ENCODE measurements at regions not wholly inside any gene's neighbourhood (a gene's known extent, or its start where the extent isn't known, plus 50 kb on each side); places are given as distances from the start of the nearest gene placed in this dataset.

DNA sequence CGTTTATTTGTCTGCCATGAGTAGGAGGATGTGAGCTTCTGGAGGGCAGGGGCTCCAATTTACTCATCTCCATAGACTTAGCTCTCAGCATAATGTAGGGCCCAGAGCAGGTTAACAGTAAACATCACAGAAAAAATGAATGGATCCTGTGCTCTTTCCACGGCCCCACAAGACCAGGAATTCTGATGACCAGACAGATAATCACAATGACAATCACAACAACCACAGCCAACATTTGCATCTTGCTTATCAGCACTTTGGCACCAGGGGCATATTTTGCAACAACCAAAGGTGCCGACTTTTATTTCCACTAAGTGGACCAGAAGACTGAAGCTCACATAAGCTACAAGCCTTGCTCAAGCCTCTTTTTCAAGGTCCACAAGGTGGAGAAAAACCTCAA lies 68.9 kb upstream of the ANKRD34C start:
- no peak overlapping the region for H3K4me3 ChIP-seq (ENCODE audit: low read depth, low read length)
- TF ChIP-seq, protein P1, sequence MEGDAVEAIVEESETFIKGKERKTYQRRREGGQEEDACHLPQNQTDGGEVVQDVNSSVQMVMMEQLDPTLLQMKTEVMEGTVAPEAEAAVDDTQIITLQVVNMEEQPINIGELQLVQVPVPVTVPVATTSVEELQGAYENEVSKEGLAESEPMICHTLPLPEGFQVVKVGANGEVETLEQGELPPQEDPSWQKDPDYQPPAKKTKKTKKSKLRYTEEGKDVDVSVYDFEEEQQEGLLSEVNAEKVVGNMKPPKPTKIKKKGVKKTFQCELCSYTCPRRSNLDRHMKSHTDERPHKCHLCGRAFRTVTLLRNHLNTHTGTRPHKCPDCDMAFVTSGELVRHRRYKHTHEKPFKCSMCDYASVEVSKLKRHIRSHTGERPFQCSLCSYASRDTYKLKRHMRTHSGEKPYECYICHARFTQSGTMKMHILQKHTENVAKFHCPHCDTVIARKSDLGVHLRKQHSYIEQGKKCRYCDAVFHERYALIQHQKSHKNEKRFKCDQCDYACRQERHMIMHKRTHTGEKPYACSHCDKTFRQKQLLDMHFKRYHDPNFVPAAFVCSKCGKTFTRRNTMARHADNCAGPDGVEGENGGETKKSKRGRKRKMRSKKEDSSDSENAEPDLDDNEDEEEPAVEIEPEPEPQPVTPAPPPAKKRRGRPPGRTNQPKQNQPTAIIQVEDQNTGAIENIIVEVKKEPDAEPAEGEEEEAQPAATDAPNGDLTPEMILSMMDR (IDR thresholded peaks at IDR 0.05; ENCODE audit: low read depth, low read length), result no peak
- TF ChIP-seq, protein P2, sequence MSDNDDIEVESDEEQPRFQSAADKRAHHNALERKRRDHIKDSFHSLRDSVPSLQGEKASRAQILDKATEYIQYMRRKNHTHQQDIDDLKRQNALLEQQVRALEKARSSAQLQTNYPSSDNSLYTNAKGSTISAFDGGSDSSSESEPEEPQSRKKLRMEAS (IDR thresholded peaks at IDR 0.05; ENCODE audit: low read depth, low read length), result no peak
- no peak for TF ChIP-seq POLR2A (IDR thresholded peaks at IDR 0.05; ENCODE audit: extremely low read depth, insufficient read length)
- no peak for TF ChIP-seq MYC (IDR thresholded peaks at IDR 0.05; ENCODE audit: low read depth, low read length)
- no peak for DNase-seq (ENCODE audit: low read depth)

DNA sequence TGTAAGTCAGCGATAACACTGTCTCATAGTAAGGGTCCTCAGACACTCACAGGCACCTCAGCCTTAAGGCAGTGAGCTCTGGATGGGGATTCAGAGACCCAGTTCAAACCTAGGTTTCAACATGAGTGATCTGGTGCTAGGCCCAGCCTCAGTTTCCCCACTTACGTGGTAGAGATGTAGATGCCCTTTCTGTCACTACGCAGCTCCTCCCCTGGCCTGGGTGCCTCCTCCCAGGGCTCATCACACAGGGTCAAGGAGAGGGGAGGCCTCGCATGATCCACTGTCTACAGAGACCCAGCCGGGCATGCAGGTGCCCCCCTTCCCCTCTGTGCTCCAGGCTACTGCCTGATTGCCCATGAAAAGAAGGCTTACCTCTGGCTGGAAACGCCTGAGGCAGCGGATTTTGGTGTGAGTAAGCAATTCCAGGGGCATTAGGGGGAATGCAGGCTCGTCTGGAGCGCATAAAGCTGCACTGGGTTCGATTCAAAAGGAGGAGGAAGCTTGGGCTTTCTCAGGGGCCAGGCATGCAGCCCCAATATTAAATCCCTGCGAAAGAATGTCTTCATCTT lies 69.8 kb upstream of the ANKRD34C start:
- TF ChIP-seq, protein P1 (IDR thresholded peaks at IDR 0.05; ENCODE audit: low read depth, low read length), result no peak
- no peak for TF ChIP-seq MYC (IDR thresholded peaks at IDR 0.05; ENCODE audit: low read depth, low read length)
- no peak for TF ChIP-seq POLR2A (IDR thresholded peaks at IDR 0.05; ENCODE audit: extremely low read depth, insufficient read length)
- TF ChIP-seq, protein P2 (IDR thresholded peaks at IDR 0.05; ENCODE audit: low read depth, low read length), result no peak
- H3K4me3 ChIP-seq (ENCODE audit: low read depth, low read length), result no peak overlapping the region
- DNase-seq (ENCODE audit: low read depth), result no peak

DNA sequence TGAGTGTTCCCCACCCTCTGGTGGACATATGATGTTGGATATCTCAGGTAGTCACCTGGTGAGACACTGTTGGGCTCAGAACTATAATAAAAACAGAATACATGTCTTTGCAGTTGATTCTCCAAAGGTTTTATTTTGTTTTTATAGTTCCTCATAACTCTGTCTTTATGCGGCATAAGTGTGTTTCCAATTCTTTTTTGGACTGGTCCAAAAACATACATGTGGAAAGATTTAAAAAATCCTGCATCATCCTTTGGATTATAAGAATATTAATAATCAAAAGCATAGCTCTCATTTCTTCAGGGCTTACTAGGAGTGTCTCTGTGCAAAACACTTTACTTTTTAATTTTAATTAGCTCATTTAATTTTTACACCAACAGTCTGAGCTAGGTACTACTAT lies 71.0 kb upstream of the ANKRD34C start:
- no peak overlapping the region for H3K4me3 ChIP-seq (ENCODE audit: low read depth, low read length)
- no peak for DNase-seq (ENCODE audit: low read depth)
- no peak for TF ChIP-seq POLR2A (IDR thresholded peaks at IDR 0.05; ENCODE audit: extremely low read depth, insufficient read length)
- no peak for TF ChIP-seq MYC (IDR thresholded peaks at IDR 0.05; ENCODE audit: low read depth, low read length)
- TF ChIP-seq, protein P2 (IDR thresholded peaks at IDR 0.05; ENCODE audit: low read depth, low read length), result no peak

DNA sequence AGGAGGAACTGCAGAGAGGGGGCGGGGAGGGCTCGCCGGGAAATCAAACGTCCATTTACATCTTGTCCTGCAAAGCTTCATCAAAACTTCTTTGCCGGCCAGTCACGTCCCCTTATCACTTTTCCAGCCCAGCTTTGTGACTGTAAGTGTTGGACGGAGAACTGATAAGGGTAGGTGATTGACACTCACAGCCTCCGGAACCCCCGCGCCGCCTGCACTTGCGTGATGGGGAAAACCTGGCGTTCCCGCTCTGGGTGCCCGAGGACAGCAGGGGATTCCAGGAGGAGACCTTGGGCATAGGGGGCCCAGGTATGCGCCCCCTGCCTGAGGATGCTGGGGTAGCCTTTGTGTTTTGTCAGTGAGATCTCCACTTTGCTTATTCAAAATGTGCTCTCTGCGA lies 72.8 kb upstream of the ANKRD34C start:
- TF ChIP-seq, protein P1 (IDR thresholded peaks at IDR 0.05; ENCODE audit: low read depth, low read length), result peak; percentile 33
- TF ChIP-seq, protein P2 (IDR thresholded peaks at IDR 0.05; ENCODE audit: low read depth, low read length), result no peak
- DNase-seq (ENCODE audit: low read depth), result no peak
- H3K4me3 ChIP-seq (ENCODE audit: low read depth, low read length), result no peak overlapping the region

DNA sequence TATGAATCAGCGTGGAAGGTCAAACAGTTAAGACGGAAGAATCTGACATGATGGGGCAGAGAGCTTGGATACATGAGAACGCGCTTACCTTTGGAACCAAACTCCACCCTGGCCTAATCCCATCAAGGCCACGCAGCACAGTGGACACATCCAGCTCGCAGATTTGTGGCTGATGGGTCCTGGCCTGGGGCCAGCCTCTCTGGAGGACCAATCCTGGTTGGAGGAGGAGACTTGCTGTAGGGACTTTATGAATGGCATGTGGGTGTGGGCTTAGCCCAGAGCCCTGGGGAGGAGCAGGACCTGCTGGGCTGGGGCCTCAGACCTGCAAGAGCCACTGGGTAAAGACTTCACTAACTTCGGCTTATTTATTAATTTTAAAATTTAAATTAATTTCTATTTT lies 73.4 kb upstream of the ANKRD34C start:
- DNase-seq (ENCODE audit: low read depth), result no peak
- no peak overlapping the region for H3K4me3 ChIP-seq (ENCODE audit: low read depth, low read length)
- TF ChIP-seq POLR2A (IDR thresholded peaks at IDR 0.05; ENCODE audit: extremely low read depth, insufficient read length) (no peak), MYC (IDR thresholded peaks at IDR 0.05; ENCODE audit: low read depth, low read length) (no peak)
- TF ChIP-seq, protein P1 (IDR thresholded peaks at IDR 0.05; ENCODE audit: low read depth, low read length), result no peak
- TF ChIP-seq, protein P2 (IDR thresholded peaks at IDR 0.05; ENCODE audit: low read depth, low read length), result no peak

DNA sequence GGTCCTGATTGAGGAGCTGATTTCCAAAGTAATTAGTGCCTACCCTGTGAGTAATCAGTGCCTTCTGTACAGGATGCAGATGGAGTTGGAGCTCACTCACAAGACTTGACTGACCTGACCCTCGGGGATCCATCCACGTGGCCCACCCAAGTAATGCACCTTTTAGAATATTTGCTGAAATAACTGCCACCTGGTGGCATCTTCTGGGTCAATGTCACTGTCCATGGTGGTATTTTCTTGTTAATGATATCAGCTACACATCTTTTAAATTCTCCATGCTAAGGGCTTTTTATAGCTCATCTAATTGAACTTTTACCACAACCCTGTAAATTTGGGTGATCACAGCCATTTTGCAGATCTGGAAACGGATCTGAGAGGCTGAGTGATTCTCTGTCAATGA lies 74.3 kb upstream of the ANKRD34C start:
- TF ChIP-seq, protein P2 (IDR thresholded peaks at IDR 0.05; ENCODE audit: low read depth, low read length), result peak; percentile 60
- TF ChIP-seq MYC (IDR thresholded peaks at IDR 0.05; ENCODE audit: low read depth, low read length) (no peak), POLR2A (IDR thresholded peaks at IDR 0.05; ENCODE audit: extremely low read depth, insufficient read length) (no peak)
- TF ChIP-seq, protein P1 (IDR thresholded peaks at IDR 0.05; ENCODE audit: low read depth, low read length), result no peak
- no peak overlapping the region for H3K4me3 ChIP-seq (ENCODE audit: low read depth, low read length)
- peak; percentile 17 for DNase-seq (ENCODE audit: low read depth)

Data from NB4 (cell line).